GM19328 (cell line): ENCODE measurements at regions not wholly inside any gene's neighbourhood (a gene's known extent, or its start where the extent isn't known, plus 50 kb on each side); places are given as distances from the start of the nearest gene placed in this dataset.

Experiments used
- ATAC-seq: cut with Tn5 transposase; IDR thresholded peaks from one replicate; pipeline ENCODE4 v1.9.1; 2021; ENCODE audit warnings: mild to moderate bottlenecking, moderate library complexity; ENCODE audit not compliant: unreplicated experiment

GRCh38 chr6:17047889-17048288 lies 54.0 kb upstream of the STMND1 start:
- no peak for ATAC-seq

- no peak for ATAC-seq
Measured at GRCh38 chr6:17045581-17046322, 56.1 kb upstream of the STMND1 start.

DNA sequence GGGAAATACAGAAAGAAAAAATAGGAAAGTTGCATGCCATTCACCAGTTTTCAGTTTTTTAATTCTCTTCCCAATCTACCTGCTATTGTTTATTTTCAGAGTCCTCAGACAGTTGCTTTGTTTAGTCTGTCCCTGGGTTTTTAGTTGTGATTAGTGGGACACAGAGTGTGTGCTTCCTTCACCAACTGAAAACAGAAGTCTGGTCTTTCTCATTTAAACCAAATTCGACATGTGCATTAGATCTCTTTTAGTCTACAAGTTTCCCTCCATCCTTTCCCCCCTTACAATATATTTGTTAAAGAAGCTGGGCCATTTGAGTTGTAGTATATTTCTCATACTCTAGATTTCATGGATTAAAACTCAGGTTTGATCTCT lies 58.7 kb upstream of the STMND1 start:
- no peak for ATAC-seq

- ATAC-seq, result no peak
Measured at GRCh38 chr6:17042422-17043147, 59.3 kb upstream of the STMND1 start.

DNA sequence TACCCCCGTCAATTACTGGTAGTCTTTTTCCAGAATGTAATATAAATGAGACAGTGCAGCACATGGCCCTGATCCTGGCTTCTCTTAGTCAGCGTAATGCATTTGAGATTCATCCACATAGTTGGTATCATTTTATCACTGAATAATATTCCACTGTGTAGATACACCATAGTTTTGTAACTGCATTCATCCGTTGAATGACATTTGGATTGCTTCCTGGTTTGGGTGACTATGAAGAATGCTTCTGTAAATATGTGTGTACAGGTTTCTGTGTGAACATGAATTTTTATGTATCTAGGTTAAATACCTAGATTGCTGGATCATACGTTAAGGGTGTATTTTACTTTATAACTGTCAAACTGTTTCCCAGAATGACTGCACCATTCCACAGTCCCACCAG lies 62.6 kb upstream of the STMND1 start:
- no peak for ATAC-seq

DNA sequence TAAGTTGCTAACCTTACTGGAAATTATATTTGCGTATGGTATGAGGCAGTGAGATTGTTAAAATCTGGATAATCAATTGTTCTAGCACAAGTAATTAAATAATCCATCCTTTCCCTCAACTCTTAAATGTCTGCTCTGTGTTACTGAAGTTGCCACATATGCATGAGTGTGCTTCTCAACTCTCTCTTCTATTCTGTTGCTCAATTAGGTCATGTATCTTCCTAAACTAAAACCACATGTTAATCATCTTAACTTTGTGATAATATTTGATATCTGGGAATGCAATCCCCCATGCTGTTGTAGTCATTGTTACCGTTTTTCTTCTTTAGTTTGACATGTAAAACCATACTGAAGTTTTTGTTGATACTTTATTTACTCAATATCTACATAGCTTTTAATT lies 63.5 kb upstream of the STMND1 start:
- no peak for ATAC-seq

DNA sequence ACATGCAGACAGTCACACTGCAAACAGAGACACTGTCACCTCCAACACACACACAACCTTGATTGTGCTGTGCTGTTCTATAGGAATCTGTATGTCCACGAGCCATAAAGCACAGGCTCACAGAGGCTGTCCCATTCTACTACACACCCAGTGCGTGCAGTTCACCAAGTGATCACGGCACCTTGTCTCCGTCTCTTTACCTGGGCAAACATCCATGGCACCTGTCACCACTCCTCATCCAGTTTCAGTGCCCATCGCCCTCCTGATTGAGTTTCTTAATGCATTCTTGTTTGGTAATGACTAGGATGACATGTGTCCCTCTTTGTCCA lies 65.8 kb upstream of the STMND1 start:
- no peak for ATAC-seq

DNA sequence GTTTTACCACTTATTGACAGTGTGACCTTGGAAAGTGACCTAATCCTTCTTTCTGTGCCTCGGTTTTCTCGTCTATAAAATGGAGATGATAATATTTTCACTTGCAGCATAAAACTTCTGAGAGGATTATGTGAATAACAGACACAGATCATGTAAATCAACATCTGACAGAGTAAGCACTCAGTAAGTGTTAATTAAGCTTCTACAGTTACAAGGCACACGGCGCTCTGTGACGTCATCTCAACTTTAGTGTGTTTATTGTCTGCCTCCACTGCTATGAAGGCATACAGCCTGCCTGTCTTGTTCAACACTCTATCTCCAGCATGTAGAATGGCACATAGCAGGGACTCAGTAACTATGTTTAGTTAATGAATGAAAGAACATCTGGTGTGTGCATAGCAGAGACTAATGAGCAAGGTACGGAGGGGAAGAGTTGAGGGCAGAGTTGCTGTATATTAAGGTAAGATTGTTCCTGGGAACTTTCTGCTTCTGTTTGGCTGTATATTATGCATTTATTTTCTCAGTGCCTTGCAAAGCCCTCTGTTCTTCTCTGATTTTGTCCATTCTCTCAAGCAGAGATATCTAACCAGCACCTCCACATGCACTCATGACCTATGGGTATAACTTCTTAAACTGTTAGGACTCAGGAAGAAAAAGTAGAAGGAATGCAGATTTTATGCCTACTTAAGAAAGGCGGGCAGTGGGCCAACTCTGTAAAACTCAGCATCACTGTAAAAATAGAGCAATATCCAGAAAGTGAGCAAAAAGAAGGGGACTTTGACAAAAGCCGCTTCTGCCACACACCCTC lies 66.4 kb upstream of the STMND1 start:
- no peak for ATAC-seq

DNA sequence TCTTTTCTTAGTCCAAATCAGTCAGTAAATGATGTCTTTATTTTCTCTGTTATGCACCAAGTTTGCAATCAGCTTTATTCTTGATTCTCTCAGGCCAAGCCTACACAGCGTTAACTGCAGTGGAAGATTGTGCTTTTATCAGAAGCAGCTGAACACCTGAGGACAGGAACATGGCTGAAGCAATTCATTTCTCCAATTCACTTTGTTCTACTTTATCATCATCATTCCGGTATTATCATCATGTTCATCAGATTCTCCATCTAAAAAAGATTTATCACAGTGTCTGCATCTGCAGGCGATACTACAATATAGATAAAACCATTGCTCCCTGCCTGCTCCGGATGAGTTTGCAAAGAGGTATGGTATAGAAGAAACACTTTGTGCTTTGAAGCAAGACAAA lies 68.1 kb upstream of the STMND1 start:
- no peak for ATAC-seq

- ATAC-seq, result no peak
Measured at GRCh38 chr6:17032988-17033634, 68.7 kb upstream of the STMND1 start.

- ATAC-seq, result no peak
Measured at GRCh38 chr6:17032590-17032987, 69.3 kb upstream of the STMND1 start.

DNA sequence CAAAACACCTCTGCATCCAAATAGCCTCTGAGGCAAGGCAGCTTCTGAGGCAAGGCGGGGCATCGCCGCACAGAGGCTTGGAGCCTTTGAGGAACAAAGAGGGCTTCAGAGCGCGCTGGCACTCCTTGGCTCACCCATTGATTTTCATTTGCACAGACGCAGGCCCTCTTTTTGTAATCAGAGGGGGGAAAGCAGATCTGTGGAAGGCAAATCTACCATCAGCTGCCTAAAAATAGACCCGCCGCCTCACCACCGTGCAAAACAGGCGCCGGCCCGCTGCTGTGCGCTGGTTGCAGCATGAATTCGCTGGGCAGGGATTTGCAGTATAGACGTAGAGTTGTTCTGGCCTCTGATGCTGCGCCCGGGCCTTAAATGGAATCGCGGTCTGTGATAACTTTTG lies 69.9 kb upstream of the STMND1 start:
- no peak for ATAC-seq

DNA sequence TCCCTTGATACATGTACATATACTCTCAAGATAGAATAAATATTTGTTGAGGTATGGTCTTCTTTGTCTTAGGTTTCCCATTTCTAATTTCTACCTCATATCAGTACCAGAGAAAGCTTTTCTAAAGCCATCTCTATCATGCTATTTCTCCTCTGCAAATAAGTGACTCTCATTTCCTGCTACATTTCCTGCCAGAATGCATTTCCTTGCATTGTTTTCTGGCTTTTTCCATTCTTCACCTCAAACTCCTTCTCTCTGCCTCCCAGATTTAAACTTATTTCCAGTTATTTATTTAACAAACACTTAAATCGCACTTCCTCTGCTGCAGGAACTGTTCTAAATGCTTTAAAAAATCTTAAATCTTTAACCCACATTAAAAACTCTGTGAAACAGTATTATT lies 74.4 kb upstream of the STMND1 start:
- no peak for ATAC-seq

DNA sequence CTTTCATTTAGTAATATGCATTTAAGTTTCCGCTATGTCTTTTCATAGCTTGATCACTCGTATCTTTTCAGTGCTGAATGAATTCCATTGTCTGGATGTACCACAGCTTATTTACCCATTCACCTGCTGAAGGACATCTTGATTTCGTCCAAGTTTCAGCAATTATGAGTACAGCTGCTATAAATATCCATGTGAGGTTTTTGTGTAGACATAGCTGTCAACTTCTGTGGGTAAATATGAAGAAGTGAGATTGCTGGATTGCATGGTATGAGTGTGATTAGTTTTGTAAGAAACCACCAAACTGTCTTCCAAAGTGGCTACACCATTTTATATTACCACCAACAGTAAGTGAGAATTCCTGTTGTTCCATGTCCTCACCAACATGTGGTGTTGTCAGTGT lies 79.2 kb upstream of the STMND1 start:
- no peak for ATAC-seq

- no peak for ATAC-seq
Measured at GRCh38 chr6:17021539-17021889, 80.3 kb upstream of the STMND1 start.

DNA sequence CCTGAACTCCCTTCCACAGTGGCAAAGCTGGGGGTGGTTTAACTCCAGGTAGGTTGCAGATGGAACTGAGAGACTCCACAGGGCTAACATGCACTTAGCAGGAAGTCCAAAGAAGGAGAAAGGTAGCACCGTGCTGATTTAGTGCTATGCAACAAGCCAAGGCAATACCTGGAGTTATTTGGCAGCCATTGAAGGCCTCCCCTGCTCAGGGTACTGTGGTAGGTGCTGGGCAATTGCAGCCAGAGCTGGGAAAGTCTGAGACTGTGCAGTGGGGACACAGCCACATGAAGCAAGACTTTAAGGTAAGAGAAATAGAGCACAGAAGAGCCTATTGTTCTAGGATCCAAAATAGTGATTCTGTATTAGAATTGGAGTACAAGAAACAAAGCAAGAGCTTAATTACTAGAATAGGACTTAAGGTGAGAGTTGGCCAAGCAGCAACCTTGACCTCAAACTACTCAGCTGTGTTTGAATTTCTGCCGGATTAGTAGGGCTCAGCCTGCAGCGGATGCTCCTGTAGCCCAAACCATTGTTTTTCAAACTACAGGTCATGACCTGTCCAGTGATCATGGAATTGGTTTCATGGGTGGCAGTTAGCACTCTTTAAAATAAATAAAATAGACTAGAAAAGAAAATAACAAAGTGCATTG lies 80.8 kb upstream of the STMND1 start:
- no peak for ATAC-seq

- no peak for ATAC-seq
Measured at GRCh38 chr6:17018425-17018824, 83.4 kb upstream of the STMND1 start.

- no peak for ATAC-seq
Measured at GRCh38 chr6:17017416-17017815, 84.4 kb upstream of the STMND1 start.

DNA sequence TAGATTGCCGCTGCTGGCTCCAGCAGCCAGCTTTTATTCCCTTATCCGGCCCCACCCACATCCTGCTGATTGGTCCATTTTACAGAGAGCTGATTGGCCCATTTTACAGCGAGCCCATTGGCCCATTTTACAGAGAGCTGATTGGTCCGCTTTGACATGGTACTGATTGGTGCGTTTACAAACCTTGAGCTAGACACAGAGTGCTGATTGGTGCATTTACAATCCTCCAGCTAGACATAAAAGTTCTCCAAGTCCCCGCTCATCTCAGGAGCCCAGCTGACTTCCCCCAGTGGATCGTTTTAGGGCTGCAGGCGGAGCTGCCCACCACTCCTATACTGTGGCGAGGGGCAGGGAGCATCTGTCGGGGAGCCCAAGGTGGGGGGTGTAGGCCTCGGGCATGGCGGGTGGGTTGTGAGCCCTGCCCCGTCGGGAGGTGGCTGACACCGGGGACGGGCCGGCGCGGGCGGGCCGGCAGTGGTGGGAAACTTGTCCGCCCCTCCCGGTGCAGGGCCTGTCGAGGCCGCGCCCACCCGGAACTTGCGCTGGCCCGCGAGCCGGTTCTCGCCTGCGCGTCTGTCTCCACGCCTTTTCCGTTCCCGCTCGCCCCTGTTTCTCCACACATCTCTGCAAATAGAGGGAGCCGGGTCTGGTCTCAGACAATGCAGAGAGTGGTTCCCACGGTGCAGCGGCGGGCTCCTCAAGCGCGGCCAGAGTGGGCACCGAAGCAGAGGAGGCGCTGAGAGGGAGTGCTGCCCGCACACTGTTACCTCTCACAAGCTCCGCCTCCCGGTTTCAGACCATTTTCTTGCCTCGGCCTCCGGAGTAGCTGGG lies 86.1 kb upstream of the STMND1 start:
- no peak for ATAC-seq

- ATAC-seq, result no peak
Measured at GRCh38 chr6:17015144-17015543, 86.7 kb upstream of the STMND1 start.
